IMR-90 (cell line): ENCODE measurements at regions not wholly inside any gene's neighbourhood (a gene's known extent, or its start where the extent isn't known, plus 50 kb on each side); places are given as distances from the start of the nearest gene placed in this dataset.

Experiments used
- ATAC-seq: fragments of 200-7000 bp; cut with Tn5 transposase; 2 replicates; pipeline ENCODE4 v1.9.1; 2020; ENCODE audit warnings: low read depth, mild to moderate bottlenecking, moderate library complexity
- BruUV-seq: library from RNA; stranded (reverse); fragments of 400-500 nt; replicated peaks from 2 replicates; lab custom pipeline; 2021; lab: Mats Ljungman, UMichigan
- CTCF ChIA-PET: fragments of 300-600 bp; formaldehyde crosslinking; extraction: SDS; loops from one replicate; lab custom pipeline; 2021; ENCODE audit warnings: antibody characterized with exemption; lab: Yijun Ruan, JAX
- POLR2A ChIA-PET: fragments of 300-600 bp; sonication (Branson Sonifier 250); formaldehyde crosslinking; loops from one replicate; lab custom pipeline; 2022; ENCODE audit warnings: antibody characterized with exemption; ENCODE audit not compliant: unreplicated experiment; lab: Charles Lee
- DNase-seq: peaks from one replicate; pipeline ENCODE4 v3.0.0; 2013
- H2AFZ ChIP-seq: replicated peaks from 2 replicates; pipeline ENCODE3; 2013; ENCODE audit warnings: low read length, mild to moderate bottlenecking; ENCODE audit not compliant: poor library complexity
- H2AK5ac ChIP-seq: 2 replicates; pipeline ENCODE4 v1.6.1; 2013; ENCODE audit warnings: low read depth, low read length, inconsistent platforms
- H2AK9ac ChIP-seq: replicated peaks from 2 replicates; pipeline ENCODE3; 2013; ENCODE audit warnings: mild to moderate bottlenecking, low read depth, low read length, moderate library complexity; ENCODE audit not compliant: poor library complexity
- H2BK120ac ChIP-seq: 2 replicates; pipeline ENCODE4 v1.6.1; 2013; ENCODE audit warnings: low read depth, low read length, inconsistent platforms
- H2BK15ac ChIP-seq: 3 replicates; pipeline ENCODE4 v1.6.1; 2013; ENCODE audit warnings: low read depth, low read length, inconsistent platforms
- H2BK20ac ChIP-seq: 2 replicates; pipeline ENCODE4 v1.6.1; 2013; ENCODE audit warnings: low read depth, mild to moderate bottlenecking, inconsistent platforms, low read length, moderate library complexity
- H2BK5ac ChIP-seq: 2 replicates; pipeline ENCODE4 v1.6.1; 2013; ENCODE audit warnings: mild to moderate bottlenecking, low read depth, low read length, inconsistent platforms; ENCODE audit not compliant: poor library complexity, severe bottlenecking
- H3K14ac ChIP-seq: replicated peaks from 2 replicates; pipeline ENCODE4 v1.6.1; 2013; ENCODE audit warnings: low read depth, low read length, inconsistent platforms
- H3K18ac ChIP-seq: 2 replicates; pipeline ENCODE4 v1.6.1; 2013; ENCODE audit warnings: low read depth, low read length, control low read depth
- H3K23ac ChIP-seq: 2 replicates; pipeline ENCODE4 v1.6.1; 2013; ENCODE audit warnings: low read depth, low read length, inconsistent platforms
- H3K27ac ChIP-seq: 2 replicates; pipeline ENCODE4 v1.5.1; 2013; ENCODE audit warnings: mild to moderate bottlenecking, control low read depth, low read length; ENCODE audit not compliant: insufficient read depth
- H3K27me3 ChIP-seq: 2 replicates; pipeline ENCODE4 v1.6.1; 2013; ENCODE audit warnings: low read length; ENCODE audit not compliant: control insufficient read depth, insufficient read depth
- H3K36me3 ChIP-seq: 2 replicates; pipeline ENCODE4 v1.6.1; 2013; ENCODE audit warnings: low read length, mixed read lengths; ENCODE audit not compliant: control insufficient read depth, insufficient read depth
- H3K4ac ChIP-seq: 2 replicates; pipeline ENCODE4 v1.6.1; 2013; ENCODE audit warnings: low read depth, low read length, inconsistent platforms
- H3K4me1 ChIP-seq: 2 replicates; pipeline ENCODE4 v1.6.1; 2013; ENCODE audit warnings: low read length, mixed read lengths; ENCODE audit not compliant: control insufficient read depth, insufficient read depth
- H3K4me2 ChIP-seq: 2 replicates; pipeline ENCODE4 v1.6.1; 2013; ENCODE audit warnings: low read depth, mild to moderate bottlenecking, control low read depth, low read length, moderate library complexity
- H3K4me3 ChIP-seq: 2 replicates; pipeline ENCODE4 v1.5.1; 2013; ENCODE audit warnings: low read depth, mild to moderate bottlenecking, control low read depth, low read length, moderate library complexity; ENCODE audit not compliant: insufficient read depth
- H3K56ac ChIP-seq: 2 replicates; pipeline ENCODE4 v1.6.1; 2013; ENCODE audit warnings: low read length, inconsistent platforms; ENCODE audit not compliant: insufficient read depth; ENCODE audit errors: extremely low read depth
- H3K79me1 ChIP-seq, 2 experiments: 2 replicates each; pipeline ENCODE4 v1.6.1; 2013; ENCODE audit warnings: low read length in 2 of 2, inconsistent platforms in 1 of 2, low read depth in 1 of 2
- H3K9ac ChIP-seq: 2 replicates; pipeline ENCODE4 v1.6.1; 2013; ENCODE audit warnings: low read depth, low read length, control low read depth
- H3K9me1 ChIP-seq: 2 replicates; pipeline ENCODE4 v1.6.1; 2013; ENCODE audit warnings: low read length, inconsistent platforms; ENCODE audit not compliant: insufficient read depth
- H3K9me3 ChIP-seq: 2 replicates; pipeline ENCODE4 v1.6.1; 2013; ENCODE audit warnings: low read length; ENCODE audit not compliant: control insufficient read depth, insufficient read depth
- H4K20me1 ChIP-seq: 2 replicates; pipeline ENCODE4 v1.6.1; 2013; ENCODE audit warnings: low read length, inconsistent platforms; ENCODE audit not compliant: insufficient read depth
- H4K5ac ChIP-seq: 2 replicates; pipeline ENCODE4 v1.6.1; 2013; ENCODE audit warnings: mild to moderate bottlenecking, low read depth, low read length, control low read depth
- H4K8ac ChIP-seq, 2 experiments: 2 replicates each; pipeline ENCODE4 v1.6.1; 2013; ENCODE audit warnings: low read depth in 2 of 2, low read length in 2 of 2, control low read depth in 1 of 2, inconsistent platforms in 1 of 2
- H4K91ac ChIP-seq: 2 replicates; pipeline ENCODE4 v1.6.1; 2013; ENCODE audit warnings: low read depth, low read length, inconsistent platforms; ENCODE audit not compliant: insufficient read depth
- MAFK ChIP-seq: IDR thresholded peaks from 2 replicates; pipeline ENCODE4 v1.6.1; 2012; ENCODE audit warnings: low read depth, low read length, improper control_type of control experiment
- MXI1 ChIP-seq: IDR thresholded peaks from 2 replicates; pipeline ENCODE4 v1.6.1; 2012; ENCODE audit warnings: low read depth, mild to moderate bottlenecking, low read length, moderate library complexity, borderline replicate concordance
- WGBS, 2 experiments: methylation state at CpG; one replicate each; pipeline versions ENCODE4 v1.1.5 to v1.1.7; 2013; ENCODE audit warnings: missing lambda C conversion rate in 2 of 2; ENCODE audit not compliant: insufficient read length in 1 of 2; ENCODE audit errors: extremely low coverage in 2 of 2; 5-methylcytosine and 5-hydroxymethylcytosine counted together
- dilution Hi-C: fragments of 300-500 bp; cut with HindIII; formaldehyde crosslinking; loops from one replicate; pipeline ENCODE4 v1.14.3; 2018; ENCODE audit warnings: low sequenced_read_pairs; ENCODE audit not compliant: unreplicated experiment
- in situ Hi-C: fragments of 300-500 bp; cut with MboI; formaldehyde crosslinking; loops from 3 replicates; pipeline ENCODE4 v1.14.3; 2019; ENCODE audit warnings: low sequenced_read_pairs, inconsistent platforms, mixed read lengths
- intact Hi-C: fragments of 100-400 bp; cut with micrococcal nuclease; formaldehyde crosslinking; loops from 2 replicates; pipeline ENCODE4 v1.10.0; 2022

DNA sequence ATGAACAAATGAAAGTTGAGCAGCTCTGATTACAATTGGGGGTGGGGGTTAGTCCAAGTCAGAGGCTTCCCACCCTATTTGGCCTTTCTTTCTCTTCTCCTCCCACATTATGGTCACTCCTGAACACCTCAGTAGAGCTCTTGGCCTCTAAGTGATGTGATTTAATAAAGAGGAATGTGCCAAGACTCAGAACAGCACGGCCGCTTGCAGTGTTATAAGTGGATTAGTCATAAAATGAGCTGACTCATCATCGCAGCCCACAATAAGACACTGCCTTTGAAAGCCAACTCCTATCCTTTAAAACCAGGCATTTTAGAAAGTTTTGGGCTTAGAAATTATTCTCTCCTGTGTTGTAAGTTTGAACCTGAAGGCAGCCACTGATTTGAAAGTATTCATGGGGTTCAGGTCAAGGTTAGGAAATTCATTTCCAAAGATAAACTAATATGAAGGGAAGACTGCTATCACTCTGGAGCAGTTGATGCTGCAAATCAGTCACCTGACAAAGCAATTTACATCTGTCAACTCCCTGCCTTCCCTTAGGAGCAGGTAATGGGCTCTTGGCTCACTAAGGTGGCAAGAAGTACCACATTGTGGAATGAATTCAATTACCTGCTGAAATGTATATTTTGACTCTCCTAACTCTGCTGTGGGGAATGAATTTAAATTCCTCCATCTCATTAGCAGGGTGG lies 283.6 kb upstream of the NMUR2 start:
- no peak overlapping the region for H3K27ac ChIP-seq
- no peaks in the 10 kb centered on the region for H3K36me3 ChIP-seq

More for the DNA sequence above, 283.6 kb upstream of the NMUR2 start:
- POLR2A ChIA-PET: no interaction called here
- H3K4me1 ChIP-seq: no peaks in the 10 kb centered on the region
- H3K4me3 ChIP-seq: no peak overlapping the region
- H2AK5ac ChIP-seq: no peak overlapping the region
- no peak overlapping the region for H2BK5ac ChIP-seq
- ATAC-seq (no peak), DNase-seq (peak; percentile 11)
- no peak overlapping the region for H2BK120ac ChIP-seq
- no peak overlapping the region for H3K4me2 ChIP-seq
- H4K20me1 ChIP-seq: no peaks in the 10 kb centered on the region
- dilution Hi-C loops (no loop called here), in situ Hi-C loops (no loop called here), intact Hi-C loops (no loop called here)
- no peaks in the 10 kb centered on the region for H3K79me1 ChIP-seq
- CTCF ChIA-PET: no interaction called here
- TF ChIP-seq MAFK: peak; percentile 82
- TF ChIP-seq MXI1: no peak
- peaks cover 6% of the 10 kb centered on the region; the same call in 1 of the 2 replicates for H3K9me3 ChIP-seq
- no peaks in the 10 kb centered on the region for H3K9me1 ChIP-seq
- no peak overlapping the region for H4K8ac ChIP-seq
- H4K91ac ChIP-seq: no peak overlapping the region
- H3K56ac ChIP-seq: no peak overlapping the region
- H2BK20ac ChIP-seq: no peak overlapping the region
- no peak overlapping the region for H2BK15ac ChIP-seq
- no peak overlapping the region for H3K14ac ChIP-seq
- WGBS, 2 experiments: no CpG with 5 or more reads among the region's 3 CpGs
- H3K23ac ChIP-seq: no peak overlapping the region
- no peak overlapping the region for H3K4ac ChIP-seq
- H3K18ac ChIP-seq: no peak overlapping the region
- H4K5ac ChIP-seq: no peak overlapping the region
- H3K9ac ChIP-seq: no peak overlapping the region
- H2AFZ ChIP-seq: no peak overlapping the region
- no peak overlapping the region for H2AK9ac ChIP-seq
- no TSS peak for BruUV-seq
- no peaks in the 10 kb centered on the region for H3K27me3 ChIP-seq
